Adrenal gland (tissue), 5 donors: ENCODE measurements at regions not wholly inside any gene's neighbourhood (a gene's known extent, or its start where the extent isn't known, plus 50 kb on each side); places are given as distances from the start of the nearest gene placed in this dataset.

Source experiments
- POLR2A ChIP-seq, 2 donors: fragments of 450-650 bp; IDR thresholded peaks; one replicate each; pipeline ENCODE4 v1.6.1; 2017; ENCODE audit warnings: antibody characterized with exemption in 2 of 2, mild to moderate bottlenecking in 2 of 2, moderate library complexity in 1 of 2
- TF ChIP-seq, protein P1 (sequence below), 6 experiments: fragments of 450-650 bp in 4 of 6; fragments of 200-600 bp in 2 of 6; sonication (generic) in 1 of 6; IDR thresholded peaks; 1 replicate in 5 of 6; 2 replicates in 1 of 6; pipeline versions ENCODE4 v1.5.1 to v1.8.0; 2016 to 2021; ENCODE audit warnings: antibody characterized with exemption in 6 of 6, mild to moderate bottlenecking in 2 of 6, moderate library complexity in 1 of 6
- donor health status: DM: no; HTN: no; CAD: no.

DNA sequence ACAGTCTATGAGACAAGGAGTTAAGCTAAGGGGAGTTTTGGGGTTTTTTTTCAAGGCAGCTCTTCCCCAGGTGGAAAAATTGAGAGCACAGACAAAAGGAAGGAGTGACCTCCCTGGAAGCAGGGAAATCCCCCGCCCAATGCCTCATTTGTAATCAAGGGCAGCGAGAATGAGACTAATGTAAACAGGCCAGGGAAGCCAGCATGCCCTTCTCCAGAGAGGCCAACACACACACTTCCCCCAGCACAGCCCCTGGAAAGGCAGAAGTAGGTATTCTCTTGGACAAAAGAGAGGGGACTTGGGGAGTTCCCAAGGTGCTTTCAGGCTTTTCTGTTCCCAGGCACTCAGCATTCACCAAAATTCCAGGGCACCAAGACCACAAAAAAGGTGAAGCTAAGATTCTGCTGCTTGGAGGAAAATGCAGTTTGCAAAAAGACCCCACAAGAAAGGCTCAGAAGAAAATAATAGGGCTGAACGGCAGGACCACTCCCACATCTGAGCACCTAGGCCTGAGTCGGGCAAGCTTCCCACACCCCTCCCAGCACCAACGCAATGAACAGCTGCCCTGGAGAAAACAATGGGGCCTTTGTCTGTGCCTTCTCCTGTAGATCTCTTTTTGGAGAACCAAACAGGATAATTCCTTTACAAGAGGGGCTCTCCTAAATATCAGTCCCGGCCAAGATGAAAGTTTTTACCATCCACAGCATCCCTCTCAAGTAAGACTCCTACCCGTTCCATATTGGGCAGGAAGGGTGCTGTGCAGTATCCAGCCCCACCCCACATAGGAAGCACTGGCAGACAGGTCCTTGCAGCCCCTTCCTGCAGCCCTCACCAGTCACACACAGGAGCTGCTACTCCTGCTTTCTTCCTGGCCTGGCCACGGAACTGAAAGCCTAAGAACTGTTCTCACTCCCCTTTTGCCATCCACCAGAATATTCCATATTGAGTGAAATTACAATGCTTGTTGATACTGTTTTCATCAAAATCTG, 70.7 kb upstream of the AKIP1 start:
- TF ChIP-seq, protein P1, sequence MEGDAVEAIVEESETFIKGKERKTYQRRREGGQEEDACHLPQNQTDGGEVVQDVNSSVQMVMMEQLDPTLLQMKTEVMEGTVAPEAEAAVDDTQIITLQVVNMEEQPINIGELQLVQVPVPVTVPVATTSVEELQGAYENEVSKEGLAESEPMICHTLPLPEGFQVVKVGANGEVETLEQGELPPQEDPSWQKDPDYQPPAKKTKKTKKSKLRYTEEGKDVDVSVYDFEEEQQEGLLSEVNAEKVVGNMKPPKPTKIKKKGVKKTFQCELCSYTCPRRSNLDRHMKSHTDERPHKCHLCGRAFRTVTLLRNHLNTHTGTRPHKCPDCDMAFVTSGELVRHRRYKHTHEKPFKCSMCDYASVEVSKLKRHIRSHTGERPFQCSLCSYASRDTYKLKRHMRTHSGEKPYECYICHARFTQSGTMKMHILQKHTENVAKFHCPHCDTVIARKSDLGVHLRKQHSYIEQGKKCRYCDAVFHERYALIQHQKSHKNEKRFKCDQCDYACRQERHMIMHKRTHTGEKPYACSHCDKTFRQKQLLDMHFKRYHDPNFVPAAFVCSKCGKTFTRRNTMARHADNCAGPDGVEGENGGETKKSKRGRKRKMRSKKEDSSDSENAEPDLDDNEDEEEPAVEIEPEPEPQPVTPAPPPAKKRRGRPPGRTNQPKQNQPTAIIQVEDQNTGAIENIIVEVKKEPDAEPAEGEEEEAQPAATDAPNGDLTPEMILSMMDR (IDR thresholded peaks at IDR 0.05) = no peak
- TF ChIP-seq POLR2A (IDR thresholded peaks at IDR 0.05) = no peak
